NCI-H128 (cell line): ENCODE measurements at regions not wholly inside any gene's neighbourhood (a gene's known extent, or its start where the extent isn't known, plus 50 kb on each side); places are given as distances from the start of the nearest gene placed in this dataset.
"Not testable (repeated sequence)": the region's sequence is repeated elsewhere in the genome, so short reads cannot be mapped to it uniquely, and the experiment has no call there.

Experiments used
- DNase-seq: peaks from one replicate; lab custom pipeline; 2025; ENCODE audit not compliant: unreplicated experiment; lab: John Stamatoyannopoulos, UW

DNA sequence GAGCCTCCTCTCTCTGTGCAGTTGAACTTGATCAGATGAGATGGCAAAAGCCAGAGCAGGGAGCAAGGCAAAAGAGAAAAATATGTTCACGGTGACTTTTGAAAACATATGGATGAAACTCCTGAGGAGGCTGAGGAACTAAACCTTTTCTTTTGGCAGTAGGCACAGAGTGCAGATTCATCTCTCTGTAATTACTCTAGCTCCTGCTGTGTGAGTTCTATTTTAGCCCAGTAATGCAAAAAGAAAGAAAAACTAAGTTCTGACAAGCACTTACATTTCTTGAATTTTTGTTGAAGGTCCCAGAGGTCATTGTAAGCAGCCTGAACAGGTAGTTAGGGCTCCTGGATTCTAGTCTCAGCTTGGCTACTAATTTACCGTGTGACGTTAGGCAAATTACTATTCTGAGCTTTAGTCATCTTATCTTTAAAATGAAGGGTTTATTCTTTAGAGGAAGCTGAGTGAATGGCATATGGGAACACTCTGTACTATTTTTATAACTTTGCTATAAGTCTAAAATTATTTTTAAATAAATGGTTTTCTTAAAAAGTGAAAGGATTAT is 114.7 kb upstream of the NBPF26 start:
- not testable (repeated sequence) for DNase-seq

- DNase-seq, result not testable (repeated sequence)
These were observed 113.9 kb upstream of the NBPF26 start for GRCh38 chr1:120609834-120610233.

DNA sequence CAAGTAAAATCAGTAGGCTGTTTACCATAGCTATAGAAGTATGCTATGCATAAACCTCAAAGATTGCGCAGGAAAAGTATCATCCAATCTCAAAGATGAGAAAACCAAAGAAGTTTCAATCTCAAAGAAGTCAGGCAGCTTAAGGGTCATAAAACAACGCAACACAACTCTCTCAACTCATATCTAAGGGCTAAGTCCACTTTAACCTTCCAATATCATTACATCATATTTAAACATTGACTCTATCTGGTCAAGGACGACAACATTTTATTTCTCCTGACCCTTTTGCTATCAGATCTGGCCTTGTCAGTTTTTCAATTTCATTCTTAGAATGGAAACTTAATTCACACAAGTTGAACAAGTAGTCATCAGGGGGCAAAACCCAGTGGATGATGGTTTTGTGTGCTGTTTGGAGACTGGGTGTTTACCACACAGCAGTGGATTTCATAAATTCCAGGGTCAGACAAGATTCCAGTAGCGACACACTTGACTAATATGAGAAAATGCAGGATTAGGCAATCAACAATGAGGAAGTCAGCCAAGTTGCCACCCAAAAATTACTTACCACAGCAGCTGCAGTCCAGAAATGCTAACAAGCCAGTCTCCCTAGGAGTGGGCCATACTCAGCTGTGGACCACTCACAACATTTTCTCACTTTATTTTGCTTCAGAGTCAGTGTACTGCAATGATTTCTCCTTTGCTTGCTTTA is 108.7 kb upstream of the NBPF26 start:
- not testable (repeated sequence) for DNase-seq

- not testable (repeated sequence) for DNase-seq
These were observed 106.3 kb upstream of the NBPF26 start for GRCh38 chr1:120617493-120617892.

GRCh38 chr1:120619867-120620692 is 103.7 kb upstream of the NBPF26 start:
- DNase-seq, result not testable (repeated sequence)

DNA sequence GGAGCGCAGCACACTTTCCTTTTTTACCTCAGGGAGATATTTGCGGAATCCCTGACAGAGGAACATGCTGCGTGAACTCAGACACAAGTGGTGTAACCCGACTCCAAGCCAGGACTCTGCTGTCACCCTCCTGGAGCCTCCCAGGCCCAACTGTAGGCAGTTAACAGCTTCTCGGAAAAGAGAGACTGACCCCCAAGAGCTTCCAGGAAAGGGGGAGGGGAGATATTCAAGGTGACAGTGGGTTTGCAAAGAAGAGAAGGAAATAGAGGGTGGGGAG is 103.1 kb upstream of the NBPF26 start:
- DNase-seq, result not testable (repeated sequence)

- DNase-seq, result not testable (repeated sequence)
These were observed 102.5 kb upstream of the NBPF26 start for GRCh38 chr1:120621278-120621677.

DNA sequence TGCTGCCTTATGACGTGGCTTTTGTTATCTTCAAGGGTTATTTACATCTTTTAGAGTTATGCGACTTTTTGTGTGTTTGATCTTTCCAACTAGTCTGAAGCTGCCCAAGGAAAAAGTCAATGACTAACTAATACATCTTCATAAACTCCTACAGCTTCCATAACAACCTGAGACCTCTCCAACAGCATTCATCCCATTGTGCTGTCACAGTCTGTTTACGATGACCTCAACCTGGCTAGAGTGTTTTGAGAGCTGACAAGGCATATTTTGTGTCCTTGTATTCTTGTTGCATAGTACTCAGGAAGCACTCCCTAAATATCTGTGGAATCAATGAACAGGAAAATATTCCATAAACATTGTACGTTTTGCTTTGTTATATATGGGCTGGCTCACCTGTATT is 100.2 kb upstream of the NBPF26 start:
- not testable (repeated sequence) for DNase-seq

DNA sequence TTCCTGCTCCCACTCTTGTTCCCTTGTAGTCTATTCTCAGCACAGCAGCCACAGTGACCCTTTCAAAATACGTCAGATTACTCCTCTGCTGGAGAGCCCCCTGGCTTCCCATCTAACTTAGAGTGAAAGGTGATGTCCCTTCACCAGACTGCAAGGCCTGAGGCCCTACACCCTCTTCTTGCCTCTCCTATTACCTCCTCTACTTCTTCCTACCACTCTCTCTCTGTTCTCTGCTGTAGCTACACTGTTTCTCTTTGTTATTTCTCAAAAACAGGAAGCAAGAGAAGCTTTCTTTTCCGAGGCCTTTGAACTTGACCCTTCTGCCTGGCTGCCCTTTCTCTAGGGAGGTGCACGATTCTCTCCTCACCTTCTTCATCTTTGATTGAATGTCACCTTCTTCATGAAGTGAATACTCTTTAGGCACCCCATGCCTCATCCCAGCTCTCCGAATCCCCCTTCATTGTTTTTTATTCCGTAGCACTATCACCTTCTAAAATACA is 99.1 kb upstream of the NBPF26 start:
- DNase-seq, result not testable (repeated sequence)

GRCh38 chr1:120629832-120630455 is 93.8 kb upstream of the NBPF26 start:
- not testable (repeated sequence) for DNase-seq

- DNase-seq, result not testable (repeated sequence)
These were observed 88.6 kb upstream of the NBPF26 start for GRCh38 chr1:120634816-120635806.

- not testable (repeated sequence) for DNase-seq
These were observed 83.3 kb upstream of the NBPF26 start for GRCh38 chr1:120640261-120641013.

DNA sequence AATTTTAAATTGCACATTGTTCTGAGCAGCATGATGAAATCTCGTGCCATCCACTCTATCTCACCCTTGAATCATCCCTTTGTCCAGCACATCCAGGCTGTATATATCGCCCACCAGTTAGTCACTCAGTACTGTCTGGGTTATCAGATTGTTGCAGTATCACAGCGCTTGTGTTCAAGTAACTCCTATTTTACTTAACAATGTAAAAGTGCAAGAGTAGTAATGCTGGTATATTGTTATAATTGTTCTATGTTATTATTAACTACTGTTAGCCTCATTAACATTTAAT is 82.8 kb upstream of the NBPF26 start:
- DNase-seq, result not testable (repeated sequence)

GRCh38 chr1:120647182-120647581 is 76.6 kb upstream of the NBPF26 start:
- DNase-seq, result not testable (repeated sequence)

DNA sequence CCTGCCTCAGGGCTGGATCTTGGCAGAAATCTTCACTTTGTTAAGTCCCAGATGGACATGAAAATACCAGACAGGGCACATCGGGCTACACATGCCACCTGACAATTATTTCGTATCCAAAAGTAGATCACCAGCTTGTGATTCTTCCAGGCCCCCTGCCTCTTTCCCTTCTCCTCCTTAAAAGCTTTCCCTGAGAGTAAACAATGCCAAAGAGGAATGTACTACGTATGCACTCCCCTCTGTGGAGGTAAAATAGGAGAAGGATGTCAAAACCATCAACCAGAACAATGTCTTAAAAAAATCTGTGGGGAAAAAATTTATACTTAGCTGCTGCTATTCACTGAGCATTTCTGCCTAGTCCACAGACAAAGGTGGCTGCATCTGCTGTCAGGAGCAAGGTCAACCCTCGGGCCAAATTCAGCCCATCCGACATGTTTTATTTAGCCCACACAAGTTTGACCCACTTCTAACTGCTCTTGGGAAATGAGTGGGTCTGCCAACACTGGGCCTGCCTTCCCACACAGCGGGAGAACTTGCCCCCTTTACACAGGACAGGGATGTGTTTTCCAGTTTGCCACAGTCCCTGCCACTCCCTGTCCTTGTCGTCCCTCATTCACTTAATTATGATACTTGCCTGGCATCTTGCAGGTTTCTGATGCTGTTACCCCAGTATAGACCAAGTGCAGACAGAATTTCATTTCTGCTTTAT is 74.7 kb upstream of the NBPF26 start:
- not testable (repeated sequence) for DNase-seq

DNA sequence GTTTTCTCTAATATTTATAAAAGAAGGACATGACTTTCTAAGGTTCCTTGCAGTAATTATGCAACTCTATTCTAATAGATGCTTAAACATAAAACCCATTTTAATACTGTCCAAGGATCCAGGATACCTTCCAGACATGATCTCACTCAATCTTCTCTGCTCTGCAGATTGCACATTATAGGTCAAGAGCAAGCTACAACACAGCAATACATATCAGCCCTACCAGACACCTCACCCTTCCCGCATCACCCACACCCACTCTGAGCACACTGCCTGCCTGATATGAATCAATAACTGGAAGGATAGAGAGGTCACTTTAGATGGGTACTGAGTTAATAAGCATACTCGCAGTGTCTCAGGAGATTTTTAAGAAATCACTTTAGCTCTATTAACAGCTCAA is 74.0 kb upstream of the NBPF26 start:
- not testable (repeated sequence) for DNase-seq

- not testable (repeated sequence) for DNase-seq
These were observed 69.6 kb upstream of the NBPF26 start for GRCh38 chr1:120654114-120654513.

DNA sequence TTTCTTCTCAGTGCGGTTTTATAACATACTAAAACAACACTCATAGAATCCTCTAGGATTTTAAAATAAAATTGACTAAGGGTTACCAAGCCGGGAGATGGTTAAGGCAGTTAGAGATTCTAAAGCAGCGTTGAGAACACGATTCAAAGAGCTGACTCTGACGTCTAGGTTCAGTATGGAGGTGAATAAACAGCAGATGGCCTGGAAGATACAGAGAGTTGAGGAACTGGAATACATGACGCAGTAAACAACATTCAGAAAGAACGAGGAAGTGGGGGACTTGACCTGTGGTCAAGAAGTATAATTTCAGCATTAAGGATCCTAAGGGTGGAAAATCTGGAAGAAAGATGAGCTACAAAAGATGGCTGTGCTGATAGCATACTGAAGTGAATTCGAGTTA is 68.4 kb upstream of the NBPF26 start:
- DNase-seq, result not testable (repeated sequence)

- not testable (repeated sequence) for DNase-seq
These were observed 67.6 kb upstream of the NBPF26 start for GRCh38 chr1:120656116-120656515.
